ENCODE measurements at regions not wholly inside any gene's neighbourhood (a gene's known extent, or its start where the extent isn't known, plus 50 kb on each side); places are given as distances from the start of the nearest gene placed in this dataset.
"Not testable (repeated sequence)": the region's sequence is repeated elsewhere in the genome, so short reads cannot be mapped to it uniquely, and the experiment has no call there.

DNA sequence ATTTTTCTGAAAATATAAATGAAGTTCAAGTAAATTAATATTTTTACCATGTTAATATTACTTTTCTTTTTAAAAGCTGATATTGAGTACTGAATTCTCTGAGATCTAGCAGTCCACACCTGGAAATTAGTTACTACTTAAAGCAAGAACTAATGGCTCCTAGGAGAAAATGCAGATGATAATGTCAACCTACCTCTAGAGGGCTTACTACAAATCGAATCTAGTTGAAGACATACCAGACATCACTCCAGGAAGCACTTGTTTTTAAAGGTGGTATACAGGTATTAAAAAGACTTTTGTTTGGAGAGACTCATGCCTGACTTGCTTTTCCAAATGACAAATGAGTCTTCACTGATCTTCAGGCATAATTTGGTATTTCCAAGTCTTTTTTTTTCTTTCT, 516.4 kb upstream of the BOD1L1 start:
- DNase-seq (ENCODE audit: low read depth in 4 of 4, low spot score in 3 of 4) = no peak

GRCh38 chr4:14149176-14150053, 521.9 kb upstream of the BOD1L1 start:
- DNase-seq (ENCODE audit: low read depth in 4 of 4, low spot score in 3 of 4) = no peak

DNA sequence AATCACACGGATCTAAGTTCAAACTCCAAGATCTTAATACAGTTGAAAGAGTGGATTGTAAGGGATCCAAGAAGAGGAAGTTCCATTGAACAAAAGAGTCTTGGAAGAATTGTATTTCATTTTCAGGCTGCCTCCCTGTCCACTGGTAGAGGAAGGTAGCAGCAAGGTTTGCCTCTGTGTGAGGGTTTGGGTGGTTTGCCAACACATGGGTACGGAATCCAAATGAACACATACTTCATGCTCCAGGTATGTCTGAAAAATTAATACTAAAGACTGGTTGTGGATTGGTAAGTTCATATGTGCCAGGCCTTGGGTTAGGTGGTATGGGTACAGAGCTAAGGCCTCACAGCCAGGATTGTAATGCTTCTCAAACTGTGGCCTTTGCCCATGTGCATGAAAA, 523.6 kb upstream of the BOD1L1 start:
- DNase-seq (ENCODE audit: low read depth in 4 of 4, low spot score in 3 of 4) = no peak

DNA sequence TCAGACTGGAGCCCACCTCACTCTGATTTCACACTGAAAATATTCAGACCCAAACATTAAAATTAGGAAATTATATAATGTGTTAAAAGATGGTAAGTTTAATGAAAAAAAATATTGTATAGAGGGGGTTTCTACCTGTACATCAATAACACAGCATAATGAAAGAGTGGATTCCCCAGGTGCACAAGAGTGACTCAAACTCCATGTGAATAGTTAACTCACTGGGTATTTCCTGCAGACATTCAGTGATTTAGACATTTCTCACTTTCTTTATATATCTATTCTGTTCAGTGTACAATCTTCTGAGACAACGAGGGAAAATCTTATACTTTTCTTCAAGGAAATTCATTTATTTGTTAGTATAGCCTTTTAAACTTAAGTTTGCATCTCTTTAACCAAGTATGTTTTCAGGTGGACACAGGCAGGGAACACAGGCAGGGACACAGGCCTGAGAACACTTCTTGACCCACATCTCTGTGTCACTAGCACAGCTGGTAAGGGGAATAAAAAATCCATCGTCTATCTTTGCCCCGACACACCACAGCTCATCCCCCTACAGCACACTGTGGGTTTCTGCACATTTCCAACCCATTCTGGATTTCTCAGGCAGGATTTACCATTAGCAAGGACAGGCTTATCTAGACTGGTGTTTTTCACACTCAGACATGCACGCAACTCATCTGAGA, 525.5 kb upstream of the BOD1L1 start:
- no peak for DNase-seq (ENCODE audit: low read depth in 4 of 4, low spot score in 3 of 4)

DNA sequence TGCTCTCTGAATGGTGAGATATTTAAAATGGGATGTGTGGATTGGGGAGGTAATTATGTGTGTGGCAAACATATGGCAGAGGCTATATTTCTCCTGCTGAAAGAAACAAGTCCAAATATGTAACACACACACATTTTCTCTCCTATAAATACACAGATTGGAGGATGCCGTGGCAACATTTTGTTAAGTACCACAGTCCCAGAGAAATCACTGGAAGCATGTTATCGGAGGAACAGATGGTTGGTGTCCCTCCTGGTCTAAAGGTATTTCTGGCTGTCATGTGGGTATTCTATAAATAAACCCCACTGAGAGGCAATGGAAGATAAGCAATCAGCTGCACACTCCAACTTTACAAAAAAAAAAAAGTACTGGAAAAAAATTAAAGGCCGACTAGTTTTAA, 528.3 kb upstream of the BOD1L1 start:
- DNase-seq (ENCODE audit: low read depth in 4 of 4, low spot score in 3 of 4) = no peak

GRCh38 chr4:14157262-14157661, 529.7 kb upstream of the BOD1L1 start:
- no peak for DNase-seq (ENCODE audit: low read depth in 4 of 4, low spot score in 3 of 4)

DNA sequence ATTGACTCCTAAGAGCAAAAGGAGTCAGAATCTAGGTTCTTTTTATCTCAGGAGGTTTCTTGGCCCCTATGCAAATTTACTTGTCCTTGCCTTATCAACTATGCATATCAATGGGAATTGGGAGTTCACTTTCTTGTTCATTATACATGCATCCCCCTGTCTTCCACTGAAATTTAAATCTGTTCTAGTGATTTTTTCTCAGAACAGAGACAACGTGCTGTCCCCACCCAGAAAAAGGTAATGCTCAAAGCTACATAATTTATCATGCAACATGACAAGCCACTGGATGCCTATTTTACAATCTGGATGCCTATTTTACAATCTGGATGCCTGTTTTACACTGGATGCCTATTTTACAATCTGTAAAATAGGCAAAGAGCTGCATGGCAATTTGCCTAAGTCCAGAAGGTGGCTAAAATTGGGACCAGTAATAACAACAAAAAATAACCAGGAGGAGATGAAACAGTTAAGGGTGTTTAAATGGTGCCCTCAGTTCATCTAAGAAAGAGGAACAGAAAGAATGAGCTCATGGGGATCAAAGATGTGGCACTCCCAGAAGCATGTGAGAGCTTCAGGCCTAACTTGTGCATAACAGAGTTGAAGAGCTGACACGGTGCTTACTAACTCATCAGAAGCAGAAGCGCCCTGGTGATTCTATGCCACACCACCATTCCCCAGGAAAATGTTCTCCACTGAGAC, 537.8 kb upstream of the BOD1L1 start:
- no peak for DNase-seq (ENCODE audit: low read depth in 4 of 4, low spot score in 3 of 4)

GRCh38 chr4:14167876-14168510, 540.5 kb upstream of the BOD1L1 start:
- DNase-seq (ENCODE audit: low read depth in 4 of 4, low spot score in 3 of 4) = no peak

- DNase-seq (ENCODE audit: low read depth in 4 of 4, low spot score in 3 of 4) = no peak
Observed at GRCh38 chr4:14168919-14169318, 541.4 kb upstream of the BOD1L1 start.

- no peak for DNase-seq (ENCODE audit: low read depth in 4 of 4, low spot score in 3 of 4)
Observed at GRCh38 chr4:14169460-14169859, 541.9 kb upstream of the BOD1L1 start.

- not testable (repeated sequence) for DNase-seq (ENCODE audit: low read depth in 4 of 4, low spot score in 3 of 4)
Observed at GRCh38 chr4:14169940-14170339, 542.4 kb upstream of the BOD1L1 start.

- DNase-seq (ENCODE audit: low read depth in 4 of 4, low spot score in 3 of 4) = no peak
Observed at GRCh38 chr4:14176613-14177012, 549.1 kb upstream of the BOD1L1 start.

GRCh38 chr4:14177987-14178386, 550.5 kb upstream of the BOD1L1 start:
- DNase-seq (ENCODE audit: low read depth in 4 of 4, low spot score in 3 of 4) = no peak

GRCh38 chr4:14178421-14178820, 550.9 kb upstream of the BOD1L1 start:
- DNase-seq (ENCODE audit: low read depth in 4 of 4, low spot score in 3 of 4) = no peak

GRCh38 chr4:14180166-14180565, 552.6 kb upstream of the BOD1L1 start:
- no peak for DNase-seq (ENCODE audit: low read depth in 4 of 4, low spot score in 3 of 4)

DNA sequence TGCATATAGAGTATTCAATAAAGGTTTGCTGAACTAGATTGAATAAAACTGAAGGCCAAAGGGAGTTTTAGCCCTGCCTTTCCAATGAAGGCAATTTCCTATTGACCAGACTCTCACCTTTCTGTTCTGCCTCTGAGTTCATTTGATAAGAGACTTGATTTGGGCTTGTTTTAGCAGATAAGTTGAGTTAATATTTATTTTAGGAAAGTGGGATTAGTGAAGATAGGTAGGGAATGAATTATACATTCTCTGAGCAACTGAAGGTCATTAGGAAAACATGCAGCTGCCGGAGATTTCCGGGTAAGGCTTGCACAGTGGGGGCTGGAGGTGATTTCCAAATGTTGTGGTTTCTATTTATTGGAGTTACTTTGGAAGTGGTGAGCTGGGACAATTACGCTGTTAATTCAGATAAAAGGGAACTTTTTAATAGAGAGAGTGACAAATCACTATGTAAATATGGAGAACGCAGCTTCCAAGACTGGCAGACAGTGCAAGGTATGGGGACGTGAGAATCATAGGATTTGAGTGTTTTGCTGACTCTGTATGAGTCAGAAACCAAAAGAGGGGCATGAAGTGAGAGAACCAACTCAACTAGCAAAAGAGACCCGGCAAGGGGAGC, 553.6 kb upstream of the BOD1L1 start:
- no peak for DNase-seq (ENCODE audit: low read depth in 4 of 4, low spot score in 3 of 4)

- DNase-seq (ENCODE audit: low read depth in 4 of 4, low spot score in 3 of 4) = no peak
Observed at GRCh38 chr4:14182148-14182547, 554.6 kb upstream of the BOD1L1 start.

DNA sequence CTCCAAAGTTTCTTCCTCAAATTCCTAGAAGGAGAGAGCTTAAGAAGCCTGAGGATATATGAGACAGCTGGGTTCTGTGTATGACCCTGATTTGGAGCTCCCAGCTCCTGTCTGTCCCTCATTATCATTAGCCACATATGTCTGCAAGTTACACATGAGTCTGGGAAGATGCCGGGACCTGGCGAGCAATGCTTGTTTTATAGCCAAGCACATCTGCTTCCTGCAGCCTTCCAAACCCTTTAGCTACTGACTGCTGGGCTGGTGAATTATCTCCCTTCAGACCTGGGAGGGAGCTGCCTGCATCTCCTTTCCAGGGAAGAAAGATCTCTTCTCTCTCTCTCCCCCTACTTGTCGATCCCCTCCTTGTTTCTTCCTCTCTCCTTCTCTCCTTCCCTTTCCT, 556.7 kb upstream of the BOD1L1 start:
- DNase-seq (ENCODE audit: low read depth in 4 of 4, low spot score in 3 of 4) = no peak

- DNase-seq (ENCODE audit: low read depth in 4 of 4, low spot score in 3 of 4) = no peak
Observed at GRCh38 chr4:14184767-14185166, 557.2 kb upstream of the BOD1L1 start.

DNA sequence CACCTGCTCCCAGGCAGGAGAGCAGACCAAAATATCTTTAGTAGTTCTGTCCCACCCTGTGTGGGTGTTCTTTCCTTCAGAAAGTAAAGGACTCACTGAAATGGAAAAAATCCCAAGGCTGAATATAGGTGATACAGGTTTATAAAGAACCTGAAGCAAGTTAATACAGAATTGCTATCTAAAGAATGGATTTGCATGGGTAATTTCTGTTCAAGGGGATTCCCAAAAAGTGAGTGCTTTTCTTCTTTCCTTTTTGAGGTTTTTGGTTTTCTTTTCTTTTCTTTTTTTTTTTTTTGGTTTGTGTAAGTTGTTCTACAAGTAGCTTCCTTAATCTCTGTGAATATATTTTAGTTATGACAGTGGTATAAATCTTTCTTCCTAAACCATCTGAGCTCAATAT, 560.7 kb upstream of the BOD1L1 start:
- no peak for DNase-seq (ENCODE audit: low read depth in 4 of 4, low spot score in 3 of 4)

DNA sequence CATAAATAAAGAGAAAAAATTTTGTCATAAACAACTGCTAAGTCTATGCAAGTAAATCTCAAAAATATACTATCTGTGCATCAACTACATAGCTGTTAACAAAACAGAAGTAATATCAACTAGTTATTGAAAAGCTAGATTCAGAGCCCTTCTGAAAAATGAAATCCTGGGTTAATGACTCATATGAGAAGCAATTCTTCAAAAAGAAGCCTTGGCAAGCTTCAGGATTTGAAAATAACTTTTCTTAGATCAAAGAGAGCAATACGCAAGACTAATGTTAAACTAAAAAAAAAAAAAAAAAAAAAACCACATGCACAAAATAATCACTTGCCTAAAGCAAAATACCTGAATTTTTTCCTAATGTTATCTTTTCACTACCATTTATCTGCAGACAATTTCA, 566.1 kb upstream of the BOD1L1 start:
- no peak for DNase-seq (ENCODE audit: low read depth in 4 of 4, low spot score in 3 of 4)
